Adrenal gland (tissue), 5 donors: ENCODE measurements at regions not wholly inside any gene's neighbourhood (a gene's known extent, or its start where the extent isn't known, plus 50 kb on each side); places are given as distances from the start of the nearest gene placed in this dataset.

Experiments used
- CTCF ChIP-seq, 6 experiments: fragments of 450-650 bp in 4 of 6; fragments of 200-600 bp in 2 of 6; sonication (generic) in 1 of 6; IDR thresholded peaks; 1 replicate in 5 of 6; 2 replicates in 1 of 6; pipeline versions ENCODE4 v1.5.1 to v1.8.0; 2016 to 2021; ENCODE audit warnings: antibody characterized with exemption in 6 of 6, mild to moderate bottlenecking in 2 of 6, moderate library complexity in 1 of 6
- POLR2A ChIP-seq, 2 donors: fragments of 450-650 bp; IDR thresholded peaks; one replicate each; pipeline ENCODE4 v1.6.1; 2017; ENCODE audit warnings: antibody characterized with exemption in 2 of 2, mild to moderate bottlenecking in 2 of 2, moderate library complexity in 1 of 2
- donor health status: DM: no; HTN: no; CAD: no.

- TF ChIP-seq CTCF (IDR thresholded peaks at IDR 0.05) (no peak), POLR2A (IDR thresholded peaks at IDR 0.05) (no peak)
These were observed 156.0 kb upstream of the ZC3H15 start for GRCh38 chr2:186330050-186330449.
